Activated CD4-positive, alpha-beta T cell treated with anti-CD3 and anti-CD28 coated beads, Interleukin-2, amount 50 U/mL, for 48 hours (primary cell): ENCODE measurements at regions not wholly inside any gene's neighbourhood (a gene's known extent, or its start where the extent isn't known, plus 50 kb on each side); places are given as distances from the start of the nearest gene placed in this dataset.

Experiments
- DNase-seq, 2 experiments: peaks; one replicate each; pipeline ENCODE4 v3.0.0-alpha.2; 2020

DNA sequence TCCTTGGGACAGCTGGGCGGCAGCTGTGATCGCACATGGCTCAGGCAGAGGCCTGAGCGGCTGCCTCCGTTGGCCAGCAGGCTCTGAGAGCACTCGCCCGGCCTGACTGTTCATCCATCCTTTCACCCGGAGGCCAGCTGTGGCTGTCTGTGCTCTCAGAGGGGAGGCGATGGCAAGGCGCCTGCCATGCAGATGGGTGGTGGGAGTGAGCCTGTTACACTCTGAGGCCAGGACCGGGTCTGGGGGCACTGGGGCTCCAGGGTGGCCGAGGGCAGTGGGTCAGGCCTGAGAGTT lies 292.3 kb downstream of the TMEM121 start:
- no peak for DNase-seq

DNA sequence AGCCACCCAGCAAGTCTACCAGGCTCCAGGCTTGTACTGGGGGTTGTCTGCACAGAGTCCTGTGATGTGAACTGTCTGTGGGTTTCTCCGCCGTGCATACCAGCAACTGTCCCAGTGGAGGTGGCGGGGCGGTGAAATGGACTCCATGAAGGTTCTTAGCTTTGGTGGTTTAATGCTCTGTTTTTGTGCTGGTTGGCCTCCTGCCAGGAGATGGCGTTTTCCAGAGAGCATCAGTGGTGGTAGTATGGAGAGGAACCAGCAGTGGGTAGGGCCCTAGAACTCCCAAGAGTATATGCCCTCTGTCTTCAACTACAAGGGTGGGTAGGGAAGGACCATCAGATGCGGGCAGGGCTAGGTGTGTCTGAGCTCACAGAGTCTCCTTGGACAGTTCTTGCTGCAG lies 303.8 kb downstream of the TMEM121 start:
- DNase-seq = no peak

DNA sequence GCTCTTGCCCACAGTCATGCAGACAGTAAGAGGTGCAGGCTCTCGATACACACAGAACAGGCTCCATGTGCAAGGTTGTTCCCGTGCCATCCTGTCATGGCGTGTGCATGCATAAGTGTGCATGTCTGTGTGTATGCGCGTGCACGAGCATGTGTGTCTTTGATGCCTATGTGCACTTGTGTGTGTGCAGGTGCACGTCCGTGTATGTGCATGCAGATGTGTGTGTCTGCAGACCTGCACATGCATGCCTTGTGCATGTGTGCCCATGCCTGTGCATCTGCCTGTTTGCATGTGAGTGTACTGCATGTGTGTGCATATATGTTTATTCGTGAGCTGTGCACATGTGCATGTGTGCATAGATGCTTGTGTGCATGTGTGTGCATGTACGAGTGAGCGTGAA lies 309.8 kb downstream of the TMEM121 start:
- DNase-seq = no peak

DNA sequence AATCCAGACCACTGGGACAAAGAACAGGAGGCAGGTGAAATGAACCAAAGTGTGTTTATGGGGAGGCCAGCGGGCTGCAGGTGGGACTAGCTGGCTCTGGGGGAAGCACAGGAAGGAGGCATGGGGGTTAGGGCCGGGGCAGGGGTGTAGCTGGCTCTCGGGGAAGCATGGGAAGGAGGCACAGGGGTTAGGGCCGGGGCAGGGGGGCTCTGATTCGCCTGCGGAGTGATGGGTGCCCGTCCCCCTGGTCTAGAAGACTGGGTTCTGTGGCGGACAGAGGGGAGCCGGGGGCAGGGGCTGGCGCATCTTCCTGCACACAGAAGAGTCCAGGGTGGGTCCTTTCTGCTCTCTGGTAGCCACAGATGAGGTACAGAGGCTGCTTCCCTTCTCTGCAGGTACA lies 310.3 kb downstream of the TMEM121 start:
- DNase-seq = no peak

DNA sequence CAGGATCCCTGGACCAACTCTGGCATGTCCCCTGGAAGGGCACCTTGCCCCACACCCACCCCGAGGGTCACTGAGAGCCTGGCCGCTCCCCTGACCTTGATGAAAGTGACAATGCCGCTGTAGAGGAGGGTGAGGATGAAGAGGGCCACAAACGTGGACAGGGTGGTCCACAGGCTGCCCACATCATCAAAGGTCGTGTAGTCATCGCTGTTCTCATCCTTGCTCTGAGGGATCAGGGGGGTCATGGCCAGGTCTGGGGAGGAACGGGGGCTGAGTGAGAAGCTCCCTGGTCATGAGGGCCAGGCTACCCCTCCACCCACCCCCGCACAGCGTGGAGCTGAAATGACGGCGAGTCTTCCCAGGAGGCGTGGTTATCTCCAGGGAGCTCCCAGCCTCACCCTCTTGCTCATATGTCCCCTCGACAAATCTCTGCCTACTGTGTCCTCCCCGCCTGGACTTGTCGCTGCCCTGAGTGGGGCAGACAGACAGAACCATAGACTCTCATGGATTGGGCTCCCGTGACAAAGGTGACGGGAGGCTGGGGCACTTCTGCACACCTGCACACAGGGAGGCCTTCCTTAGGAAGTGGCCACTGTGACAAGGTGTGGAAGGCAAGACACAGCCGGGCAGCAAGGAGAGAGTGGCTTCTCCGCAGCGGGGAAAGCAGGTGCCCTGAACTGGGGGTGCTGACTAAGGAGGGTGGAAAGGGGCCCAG lies 311.1 kb downstream of the TMEM121 start:
- DNase-seq = no peak

DNA sequence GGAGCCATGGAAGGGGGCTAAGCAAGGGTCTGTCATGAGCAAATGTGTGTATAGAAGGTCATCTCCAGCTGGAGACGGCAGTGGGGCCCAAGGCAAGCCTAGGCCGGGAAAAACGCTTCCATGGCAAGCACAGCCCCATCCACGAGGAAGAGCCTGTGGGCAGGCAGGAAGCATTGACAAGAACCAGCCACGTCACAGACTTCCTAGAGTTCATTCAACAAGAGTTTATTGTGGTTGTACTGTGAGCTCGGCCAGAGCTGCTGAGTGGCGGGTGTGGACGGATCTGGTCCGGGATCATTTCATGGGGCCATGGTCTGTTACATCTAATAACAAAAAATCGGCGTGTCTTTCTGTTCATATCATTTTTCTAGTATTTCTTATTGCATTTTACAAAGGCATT lies 311.7 kb downstream of the TMEM121 start:
- DNase-seq = no peak

DNA sequence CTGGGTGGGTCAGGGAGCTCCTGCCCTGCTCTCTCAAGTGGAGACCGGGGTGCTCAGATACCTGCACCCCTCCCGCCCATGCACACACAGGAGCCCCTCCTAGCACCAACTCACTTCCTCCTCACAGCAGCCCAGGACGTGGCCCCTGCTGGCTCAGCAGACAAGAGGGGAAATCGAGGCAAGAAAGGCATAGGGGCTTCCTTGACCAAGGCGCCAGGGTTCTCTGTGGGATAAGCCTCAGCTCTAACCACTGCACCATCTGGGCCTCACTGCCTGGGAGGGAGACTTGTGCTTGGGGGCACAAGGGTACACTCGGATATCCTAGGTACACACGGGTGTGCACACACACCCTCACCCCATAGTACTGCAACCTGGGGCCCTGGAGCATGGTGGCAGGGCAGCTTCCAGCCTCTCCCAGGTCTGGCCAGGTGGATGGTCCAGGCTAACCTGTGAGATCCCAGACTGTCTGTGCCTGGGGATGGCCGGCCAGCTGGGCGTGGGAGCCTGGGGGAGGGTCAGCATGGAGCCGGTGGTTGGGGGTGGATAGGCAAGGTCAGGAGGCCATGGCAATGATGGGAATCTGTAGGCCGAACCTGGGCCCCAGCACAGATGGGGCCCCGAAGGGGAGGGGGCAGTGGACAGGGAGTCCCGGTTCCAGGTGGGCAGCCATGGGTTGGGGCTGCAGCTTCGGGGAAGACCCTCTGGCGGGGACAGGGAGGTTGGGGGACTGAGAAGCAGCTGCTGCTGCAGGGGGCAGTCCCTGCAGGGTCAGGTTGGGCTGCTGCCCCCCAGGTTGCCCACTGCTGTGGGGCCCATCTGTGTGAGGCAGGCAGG lies 312.4 kb downstream of the TMEM121 start:
- no peak for DNase-seq

DNA sequence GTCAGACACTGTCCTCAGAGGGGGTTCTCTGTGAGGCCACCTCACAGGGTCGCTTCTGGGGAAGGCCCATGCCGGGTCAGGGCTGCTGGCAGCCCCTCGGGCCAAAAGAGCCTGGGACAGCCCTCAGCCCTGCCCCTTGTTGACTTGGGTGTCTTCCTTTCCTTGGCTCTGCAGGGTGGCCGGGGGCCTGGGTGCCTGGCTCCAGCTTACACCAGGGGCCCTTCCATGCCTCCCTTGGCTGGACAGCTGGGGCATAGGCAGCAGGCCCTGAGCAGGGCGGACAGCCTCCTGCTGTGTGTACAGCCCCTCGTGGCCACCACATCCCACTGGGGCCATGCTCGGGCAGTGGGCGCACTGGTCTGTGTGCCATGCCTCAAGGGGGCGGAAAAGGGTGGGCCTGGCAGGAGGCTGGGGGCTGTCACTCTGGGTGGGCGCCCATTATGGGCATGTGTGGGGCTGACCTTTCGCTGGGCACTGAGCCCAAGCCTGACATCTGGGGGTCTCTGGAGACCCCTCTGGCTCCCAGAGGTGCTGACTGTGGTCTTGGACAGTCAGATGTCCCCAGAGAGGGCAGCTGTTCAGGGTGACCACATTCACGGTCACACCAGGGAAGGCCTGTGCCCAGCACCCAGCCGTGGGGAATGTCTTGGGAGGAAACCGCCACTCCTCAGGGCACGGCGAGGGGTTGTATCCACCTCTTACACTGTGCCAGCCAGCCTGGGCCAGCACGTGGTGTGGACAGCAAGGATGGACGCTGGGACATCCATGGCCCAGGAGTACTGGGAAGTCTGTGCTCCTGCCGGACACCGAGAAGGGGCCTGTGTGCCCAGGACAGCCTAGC lies 313.3 kb downstream of the TMEM121 start:
- DNase-seq = no peak

DNA sequence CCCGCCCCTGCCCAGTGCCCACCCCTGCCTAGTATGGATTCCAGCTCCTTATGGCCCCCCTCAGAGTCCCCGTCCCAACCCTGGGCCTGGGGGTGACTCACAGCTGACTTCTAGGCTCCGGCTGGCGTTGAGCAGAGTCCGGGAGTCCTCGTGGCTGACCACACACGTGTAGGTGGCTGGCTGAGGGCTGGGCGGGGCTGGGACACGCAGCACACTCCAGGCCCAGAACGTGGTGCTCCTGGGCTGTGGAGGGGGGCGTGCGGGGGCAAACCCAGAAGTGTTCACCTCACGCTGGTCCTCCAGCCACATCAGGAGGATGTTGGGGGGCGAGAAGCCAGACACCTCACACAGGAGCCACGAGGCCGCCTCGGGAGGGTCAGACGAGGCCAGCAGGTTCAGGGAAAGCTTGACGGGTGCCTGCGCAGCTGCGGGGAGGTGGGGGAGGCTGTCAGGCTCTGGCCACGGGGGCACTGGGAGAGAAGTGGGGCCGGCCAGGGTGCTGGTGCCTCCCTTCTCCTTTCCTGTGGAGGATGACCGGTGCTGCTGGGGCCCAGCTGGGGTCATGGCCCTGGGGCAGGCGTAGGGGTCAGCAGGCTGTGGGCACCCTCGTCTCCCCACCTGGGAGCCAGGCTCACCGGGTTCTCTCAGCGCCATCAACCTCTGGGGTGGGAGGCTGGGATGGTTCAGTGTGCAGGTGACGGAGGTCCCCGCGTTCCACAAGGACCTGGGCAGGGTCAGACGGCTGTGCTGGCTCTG lies 314.1 kb downstream of the TMEM121 start:
- no peak for DNase-seq

DNA sequence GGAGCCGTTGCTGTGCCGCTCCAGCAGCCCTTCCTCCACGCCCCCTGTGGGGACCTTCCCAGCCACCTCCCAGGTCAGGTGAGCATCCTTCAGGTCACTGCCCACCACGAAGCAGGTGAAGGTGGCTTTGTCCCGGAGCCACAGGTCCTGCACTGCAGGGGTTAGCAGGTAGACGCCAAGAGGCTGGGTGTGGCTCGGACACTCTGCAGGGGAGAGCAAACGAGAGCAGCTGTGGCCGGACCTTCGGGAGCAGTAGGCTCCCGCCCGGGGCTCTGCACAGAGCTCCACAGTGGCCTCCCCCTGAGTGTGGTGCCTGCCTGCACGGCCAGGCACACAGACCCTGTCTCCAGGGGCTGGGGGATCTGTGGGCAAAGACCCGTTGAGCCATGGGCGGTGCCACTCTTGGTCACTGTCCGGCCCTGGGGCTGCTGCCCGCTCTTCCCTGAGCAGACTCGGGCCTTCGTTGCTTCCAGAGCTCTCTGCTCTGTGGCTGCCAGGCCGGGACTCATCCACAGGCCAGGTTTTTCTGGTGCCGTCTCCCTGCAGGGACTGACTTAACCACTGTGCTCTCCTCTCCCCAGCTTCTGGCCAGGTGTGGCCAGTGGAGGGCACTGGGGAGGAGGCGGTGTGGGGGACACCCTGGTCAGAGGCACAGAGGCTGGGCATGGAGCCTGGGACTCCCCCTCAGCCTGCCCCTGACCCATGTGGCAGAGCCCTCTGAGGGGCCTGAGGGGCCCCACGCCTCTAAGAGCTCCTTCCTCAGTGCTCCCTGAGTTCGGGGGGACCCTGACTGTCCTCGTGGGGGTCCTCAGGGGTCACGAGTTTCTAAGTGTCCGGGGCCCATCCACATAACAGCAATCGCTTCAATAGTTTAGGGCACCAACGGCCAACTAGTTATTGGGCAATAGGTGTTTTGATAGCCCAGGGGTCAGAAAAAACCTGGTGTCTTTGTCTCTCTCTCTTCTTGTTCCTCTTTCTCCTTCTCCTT lies 314.9 kb downstream of the TMEM121 start:
- no peak for DNase-seq

DNA sequence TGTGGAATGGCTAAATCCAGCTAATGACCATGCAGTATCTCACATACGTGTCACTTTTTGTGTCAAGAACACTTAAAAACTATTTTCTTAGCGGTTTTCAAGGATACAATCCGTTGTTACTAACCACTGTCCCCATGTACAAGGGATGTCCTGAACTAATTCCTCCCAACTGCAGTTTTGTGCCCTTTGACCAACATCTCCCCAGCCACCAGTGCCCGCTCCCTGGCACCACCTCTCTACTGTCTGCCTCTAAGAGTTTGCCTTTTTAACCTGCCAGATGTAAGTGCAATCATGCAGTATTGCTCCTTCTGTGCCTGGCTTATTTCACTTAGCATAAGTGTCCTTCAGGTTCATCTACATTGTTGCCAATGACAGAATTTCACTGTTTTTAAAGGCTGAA lies 315.7 kb downstream of the TMEM121 start:
- no peak for DNase-seq

DNA sequence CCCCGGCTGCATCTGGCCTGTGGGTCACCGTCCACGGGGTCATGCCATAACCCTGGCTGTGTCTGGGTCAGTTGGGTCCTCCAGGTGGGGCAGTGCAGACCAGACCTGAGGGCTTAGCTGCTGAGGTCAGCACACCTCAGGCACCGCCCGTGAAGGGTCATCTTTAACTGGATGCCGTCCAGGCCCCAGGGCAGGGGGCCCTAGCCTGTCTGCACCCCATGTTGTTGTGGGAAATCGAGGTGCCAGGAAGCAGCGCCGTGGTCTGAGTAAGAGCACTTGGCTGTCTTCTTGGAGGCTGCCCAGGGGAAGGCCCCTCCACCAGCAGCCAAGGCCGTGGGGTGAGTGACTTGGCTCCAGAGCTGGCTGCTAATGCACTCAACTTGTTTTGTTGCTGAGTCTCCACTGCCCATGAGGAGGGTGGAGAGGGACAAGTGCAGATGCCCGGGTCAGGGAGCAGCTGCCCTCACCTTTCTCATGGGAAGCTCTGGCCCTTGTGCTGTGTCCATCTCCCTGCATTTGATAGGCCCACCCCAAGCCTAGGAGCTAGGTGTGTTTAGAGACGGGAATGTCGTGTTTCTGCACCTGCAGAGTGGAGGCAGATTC lies 317.2 kb downstream of the TMEM121 start:
- no peak for DNase-seq

DNA sequence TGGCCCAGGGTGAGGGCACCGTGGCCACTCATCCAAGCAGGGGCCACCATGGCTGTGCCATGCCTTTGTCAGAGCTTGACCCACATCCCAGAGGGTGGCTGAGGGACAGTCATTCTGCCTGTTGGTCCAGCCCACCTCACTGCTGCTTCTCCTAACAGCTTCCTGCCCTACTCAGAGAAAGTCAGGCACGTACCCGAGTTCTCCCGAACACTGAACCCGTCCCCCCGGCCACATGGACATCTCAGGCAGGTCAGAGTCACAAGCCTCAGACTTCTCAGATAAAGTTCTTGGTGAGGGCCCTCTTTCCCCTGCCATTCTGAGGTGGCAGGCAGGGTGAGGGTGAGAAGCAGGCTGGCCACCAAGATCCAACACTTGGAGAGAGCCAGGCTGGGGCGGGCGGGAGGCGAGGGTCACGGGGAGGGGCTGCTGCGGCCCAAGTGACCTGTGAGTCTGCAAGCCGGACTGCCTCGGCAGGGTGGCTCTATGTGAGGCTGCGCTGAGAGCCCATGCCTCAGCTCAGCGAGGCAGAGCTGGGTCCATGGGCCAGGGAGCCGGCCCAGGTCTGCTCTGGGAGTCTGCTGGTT lies 317.8 kb downstream of the TMEM121 start:
- no peak for DNase-seq

DNA sequence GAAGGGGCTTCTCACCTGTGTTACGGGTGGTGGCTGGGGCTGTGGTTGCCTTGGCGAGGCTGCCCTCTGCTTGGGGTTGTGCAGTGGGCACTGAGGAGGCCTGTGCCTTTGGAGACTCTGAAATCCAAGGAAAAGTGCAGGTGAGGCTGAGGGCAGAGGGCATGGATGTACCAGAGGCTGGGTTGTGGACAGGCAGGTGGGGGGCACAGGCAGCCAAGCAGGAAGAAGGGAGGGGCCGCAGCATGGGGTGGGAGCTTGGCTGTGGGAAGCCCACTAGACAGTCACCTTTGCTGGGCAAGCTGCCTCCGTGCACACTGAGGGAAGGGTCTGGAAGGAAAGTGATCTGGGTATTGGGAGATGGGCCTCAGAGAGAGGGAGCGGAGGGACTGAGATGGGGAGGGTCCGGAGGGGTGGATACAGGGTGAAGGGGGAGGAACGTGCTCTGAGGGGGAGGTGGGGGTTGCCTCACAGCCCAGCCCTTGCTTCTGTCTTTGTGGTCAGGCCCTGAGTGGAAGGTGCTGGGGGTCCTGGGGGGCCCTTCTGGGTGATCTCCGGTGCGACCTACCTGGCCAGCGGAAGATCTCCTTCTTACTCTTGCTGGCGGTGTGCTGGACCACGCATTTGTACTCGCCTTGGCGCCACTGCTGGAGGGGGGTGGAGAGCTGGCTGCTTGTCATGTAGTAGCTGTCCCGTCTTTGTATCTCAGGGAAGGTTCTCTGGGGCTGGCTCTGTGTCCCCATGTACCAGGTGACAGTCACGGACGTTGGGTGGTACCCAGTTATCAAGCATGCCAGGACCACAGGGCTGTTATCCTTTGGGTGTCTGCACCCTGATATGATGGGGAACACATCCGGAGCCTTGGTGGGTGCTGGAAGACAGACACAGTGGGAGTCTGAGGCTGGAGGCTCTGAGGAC lies 318.7 kb downstream of the TMEM121 start:
- DNase-seq = no peak

DNA sequence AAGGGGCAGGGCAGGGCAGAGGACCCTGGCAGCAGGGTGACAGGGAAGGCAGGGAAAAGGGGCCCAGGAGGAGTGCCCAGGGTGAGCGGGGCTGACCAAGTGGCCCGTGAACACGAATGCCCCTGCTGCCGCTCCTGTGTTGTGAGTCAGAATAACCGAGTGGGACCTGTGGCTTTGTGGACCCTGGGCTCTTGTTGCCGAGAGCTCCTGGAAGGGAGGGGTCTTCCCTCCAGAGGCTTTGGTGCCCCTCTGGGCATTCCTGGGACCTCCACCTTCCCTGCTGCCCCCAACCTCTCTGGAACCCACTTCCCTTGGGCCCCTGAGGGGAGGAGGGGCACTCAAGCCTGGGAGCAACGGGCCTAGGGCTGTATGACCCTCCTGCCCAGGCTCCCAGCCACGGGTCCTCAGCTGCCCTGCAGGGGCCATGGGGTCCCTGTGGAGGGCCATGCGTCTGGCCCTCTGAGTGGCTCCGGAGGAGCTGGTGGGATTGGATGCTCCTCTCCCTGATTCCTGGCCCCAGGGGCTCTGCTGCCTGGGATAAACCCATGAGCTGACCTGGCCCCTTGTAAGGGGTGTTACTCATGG lies 319.4 kb downstream of the TMEM121 start:
- no peak for DNase-seq

DNA sequence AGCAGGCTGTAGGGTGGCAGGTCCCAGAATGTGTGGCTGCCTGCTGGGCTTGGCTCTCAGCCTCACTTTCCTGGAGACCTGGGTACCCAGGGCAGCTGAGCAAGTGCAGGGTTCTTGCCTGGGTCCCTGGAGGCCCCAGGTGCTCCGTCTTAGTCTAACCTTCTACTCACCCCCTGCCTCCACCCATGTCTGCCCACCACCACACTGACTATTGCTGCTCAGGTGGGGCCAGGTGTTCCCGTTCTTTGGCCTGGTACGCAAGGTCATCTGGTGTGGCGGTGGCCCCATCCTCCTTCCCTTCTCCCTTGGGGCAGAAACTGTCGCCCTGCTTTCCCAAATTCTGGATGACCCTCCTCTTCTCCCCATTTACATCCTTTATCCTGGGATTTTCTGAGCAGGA lies 319.9 kb downstream of the TMEM121 start:
- DNase-seq = no peak

DNA sequence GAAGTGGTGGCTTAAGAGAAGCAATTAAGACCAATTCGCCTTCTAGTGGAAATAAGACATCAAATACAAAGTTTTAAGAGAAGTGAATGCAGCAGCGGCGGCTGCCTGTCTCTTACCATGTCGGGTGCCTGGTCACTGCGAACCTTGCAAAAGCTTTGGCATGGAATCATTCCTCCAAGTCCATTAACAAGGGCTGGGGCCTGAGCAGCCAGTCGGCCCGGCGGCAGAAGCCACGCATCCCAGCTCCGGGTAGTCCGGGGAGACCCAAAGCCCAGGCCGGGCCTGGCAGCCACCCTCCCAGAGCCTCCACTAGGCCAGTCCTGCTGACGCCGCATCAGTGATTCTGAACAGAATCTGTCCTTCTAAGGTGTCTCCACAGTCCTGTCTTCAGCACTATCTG lies 321.0 kb downstream of the TMEM121 start:
- no peak for DNase-seq

DNA sequence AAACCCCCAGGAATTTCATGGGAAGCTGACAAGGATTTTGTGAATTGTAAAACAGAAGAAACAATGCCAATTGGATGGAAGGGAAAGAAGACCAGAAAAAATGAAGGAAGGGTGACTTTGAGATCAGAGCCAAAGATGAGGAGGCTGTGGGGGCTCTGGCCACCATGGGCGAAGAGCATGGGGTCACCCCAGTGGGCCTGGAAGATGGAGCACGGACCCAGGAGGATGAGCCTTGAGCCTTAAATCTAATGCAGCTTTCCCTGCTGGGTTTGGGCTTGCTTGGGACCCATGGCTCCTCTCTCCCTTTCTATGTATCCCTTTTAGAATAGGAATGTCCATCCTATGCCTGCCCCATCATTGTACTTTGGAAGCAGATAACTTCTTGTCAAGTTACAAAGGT lies 322.2 kb downstream of the TMEM121 start:
- no peak for DNase-seq

DNA sequence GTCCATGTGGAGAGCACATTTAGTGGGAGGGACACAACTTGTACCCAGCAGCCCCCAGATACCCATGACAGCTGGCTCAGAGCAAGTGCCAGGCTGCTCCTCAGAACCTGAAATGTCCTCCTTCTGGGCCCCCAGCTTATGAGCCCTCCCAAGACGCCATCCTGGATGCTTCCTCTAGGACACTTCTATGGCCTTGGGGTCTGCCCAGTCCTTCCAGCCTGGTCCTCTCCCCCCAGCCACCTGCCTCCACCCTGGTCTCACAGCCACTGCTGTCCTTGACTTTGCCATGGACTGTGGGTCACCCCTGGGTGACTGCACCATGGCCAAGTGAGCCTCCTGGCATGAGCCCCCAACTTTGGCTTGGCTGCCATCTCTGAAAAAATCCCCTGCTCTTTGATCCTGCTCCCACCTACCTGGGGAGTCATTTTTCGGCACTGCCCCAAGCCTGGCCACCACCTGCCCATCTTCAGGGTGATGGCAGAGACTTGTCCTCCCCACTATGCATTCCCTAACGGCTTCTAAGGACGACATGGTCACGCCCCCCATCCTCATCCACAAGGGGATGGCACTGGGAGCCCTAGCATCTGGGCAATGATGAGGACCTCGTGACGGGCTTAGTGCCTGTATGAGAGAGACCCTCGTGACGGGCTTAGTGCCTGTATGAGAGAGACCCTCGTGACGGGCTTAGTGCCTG lies 323.7 kb downstream of the TMEM121 start:
- no peak for DNase-seq
